GM12873 (cell line): ENCODE measurements at regions not wholly inside any gene's neighbourhood (a gene's known extent, or its start where the extent isn't known, plus 50 kb on each side); places are given as distances from the start of the nearest gene placed in this dataset.

Source experiments
- CTCF ChIP-seq: IDR thresholded peaks from 2 replicates; pipeline ENCODE4 v1.5.1; 2012; ENCODE audit warnings: low read depth, mild to moderate bottlenecking, moderate library complexity, low read length, control low read depth; ENCODE audit not compliant: insufficient read depth; ENCODE audit errors: missing control alignments

GRCh38 chr1:191648939-191649338 is 509.3 kb upstream of the RGS18 start:
- no peak for TF ChIP-seq CTCF

DNA sequence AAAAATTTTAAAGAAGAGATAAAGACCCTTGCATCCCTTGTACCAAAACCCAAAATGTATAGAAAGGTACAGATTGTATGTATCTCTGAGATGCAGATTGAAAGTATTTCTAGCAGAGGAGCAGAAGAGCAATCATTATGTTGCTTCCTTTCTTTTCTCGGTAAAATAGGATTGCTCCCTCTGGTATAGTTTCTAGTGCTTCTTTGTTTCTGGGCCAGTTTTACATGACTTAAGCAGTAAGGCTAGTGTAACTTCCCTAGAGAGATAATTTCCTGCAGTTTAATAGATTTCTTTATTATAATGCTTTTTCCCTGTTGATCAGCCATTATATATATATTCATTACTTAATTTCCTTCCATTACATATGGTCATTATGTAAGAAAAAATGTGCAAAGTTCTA is 496.2 kb upstream of the RGS18 start:
- TF ChIP-seq CTCF: no peak

- TF ChIP-seq CTCF: no peak
Observed at GRCh38 chr1:191662746-191663145, 495.5 kb upstream of the RGS18 start.

- TF ChIP-seq CTCF: no peak
Observed at GRCh38 chr1:191668525-191668924, 489.7 kb upstream of the RGS18 start.

- no peak for TF ChIP-seq CTCF
Observed at GRCh38 chr1:191669629-191670028, 488.6 kb upstream of the RGS18 start.

DNA sequence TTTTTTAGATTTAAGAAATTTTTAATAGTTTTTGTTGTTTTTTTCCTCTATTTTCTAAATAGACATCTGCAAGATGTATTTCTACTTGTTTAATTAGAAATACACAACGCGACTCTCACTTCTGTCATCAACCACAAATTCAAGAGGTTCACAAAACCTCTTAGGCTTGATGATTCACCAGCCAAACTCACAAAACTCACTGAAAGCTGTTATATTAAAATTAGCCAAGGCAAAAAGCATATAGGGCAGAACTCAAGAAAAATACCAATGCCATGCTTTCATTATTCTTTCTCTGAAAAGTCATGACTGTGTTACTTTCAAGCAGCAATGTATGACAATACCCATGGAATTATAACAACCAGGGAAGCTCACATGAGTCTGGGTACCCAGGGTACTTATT is 487.0 kb upstream of the RGS18 start:
- no peak for TF ChIP-seq CTCF

GRCh38 chr1:191674626-191675179 is 483.6 kb upstream of the RGS18 start:
- TF ChIP-seq CTCF: no peak
